ENCODE measurements at regions not wholly inside any gene's neighbourhood (a gene's known extent, or its start where the extent isn't known, plus 50 kb on each side); places are given as distances from the start of the nearest gene placed in this dataset.

- TF ChIP-seq, protein P1, sequence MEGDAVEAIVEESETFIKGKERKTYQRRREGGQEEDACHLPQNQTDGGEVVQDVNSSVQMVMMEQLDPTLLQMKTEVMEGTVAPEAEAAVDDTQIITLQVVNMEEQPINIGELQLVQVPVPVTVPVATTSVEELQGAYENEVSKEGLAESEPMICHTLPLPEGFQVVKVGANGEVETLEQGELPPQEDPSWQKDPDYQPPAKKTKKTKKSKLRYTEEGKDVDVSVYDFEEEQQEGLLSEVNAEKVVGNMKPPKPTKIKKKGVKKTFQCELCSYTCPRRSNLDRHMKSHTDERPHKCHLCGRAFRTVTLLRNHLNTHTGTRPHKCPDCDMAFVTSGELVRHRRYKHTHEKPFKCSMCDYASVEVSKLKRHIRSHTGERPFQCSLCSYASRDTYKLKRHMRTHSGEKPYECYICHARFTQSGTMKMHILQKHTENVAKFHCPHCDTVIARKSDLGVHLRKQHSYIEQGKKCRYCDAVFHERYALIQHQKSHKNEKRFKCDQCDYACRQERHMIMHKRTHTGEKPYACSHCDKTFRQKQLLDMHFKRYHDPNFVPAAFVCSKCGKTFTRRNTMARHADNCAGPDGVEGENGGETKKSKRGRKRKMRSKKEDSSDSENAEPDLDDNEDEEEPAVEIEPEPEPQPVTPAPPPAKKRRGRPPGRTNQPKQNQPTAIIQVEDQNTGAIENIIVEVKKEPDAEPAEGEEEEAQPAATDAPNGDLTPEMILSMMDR (conservative IDR thresholded peaks at IDR 0.05; ENCODE audit: low read depth, low read length), result no peak
- TF ChIP-seq EZH2 (IDR thresholded peaks at IDR 0.05; ENCODE audit: borderline replicate concordance, low read depth, low read length, poor library complexity, severe bottlenecking), result no peak
Measured at GRCh38 chr15:62352817-62353216, 187.7 kb upstream of the C2CD4B start.

Measured in A673 (cell line).